ENCODE measurements at regions not wholly inside any gene's neighbourhood (a gene's known extent, or its start where the extent isn't known, plus 50 kb on each side); places are given as distances from the start of the nearest gene placed in this dataset.
"Not testable (repeated sequence)": the region's sequence is repeated elsewhere in the genome, so short reads cannot be mapped to it uniquely, and the experiment has no call there.

DNA sequence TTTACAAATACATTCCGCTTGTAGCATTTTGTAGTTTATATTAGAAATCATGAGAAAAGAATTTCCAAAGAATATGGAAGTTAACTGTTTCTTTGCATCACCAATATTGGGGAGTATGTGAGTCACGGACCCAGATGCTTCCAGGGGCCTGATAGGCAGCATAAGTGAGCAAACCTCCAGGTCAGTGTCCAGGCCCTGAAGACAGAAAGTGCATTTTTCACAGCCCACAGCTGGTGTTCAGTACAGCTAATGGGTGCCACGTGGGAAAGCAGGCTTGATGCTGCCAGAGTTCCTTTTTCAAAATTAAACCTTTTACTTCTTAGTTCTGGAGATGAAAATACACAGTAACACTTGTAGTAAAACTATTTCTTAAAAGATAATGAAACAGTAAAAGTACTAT, 454.4 kb upstream of the ACTBL2 start:
- H3K4me1 ChIP-seq (ENCODE audit: control insufficient read depth, low read depth, low read length): no peaks in the 10 kb centered on the region
- no peak overlapping the region for H3K9ac ChIP-seq (ENCODE audit: low read length)
- no peak overlapping the region for H3K4me3 ChIP-seq (ENCODE audit: low read length)
- H3K36me3 ChIP-seq (ENCODE audit: control insufficient read depth, low read depth, low read length): no peaks in the 10 kb centered on the region
- H3K27me3 ChIP-seq (ENCODE audit: control insufficient read depth, insufficient read depth, low read length): no peaks in the 10 kb centered on the region
- no peaks in the 10 kb centered on the region for H3K9me3 ChIP-seq (ENCODE audit: control insufficient read depth, low read depth, low read length)
- no peak overlapping the region for H3K27ac ChIP-seq (ENCODE audit: low read length)

- no peak overlapping the region for H3K4me3 ChIP-seq (ENCODE audit: low read length)
- H3K9ac ChIP-seq (ENCODE audit: low read length): no peak overlapping the region
- H3K27ac ChIP-seq (ENCODE audit: low read length): no peak overlapping the region
- no peaks in the 10 kb centered on the region for H3K4me1 ChIP-seq (ENCODE audit: control insufficient read depth, low read depth, low read length)
- H3K9me3 ChIP-seq (ENCODE audit: control insufficient read depth, low read depth, low read length): no peaks in the 10 kb centered on the region
- H3K27me3 ChIP-seq (ENCODE audit: control insufficient read depth, insufficient read depth, low read length): no peaks in the 10 kb centered on the region
- no peaks in the 10 kb centered on the region for H3K36me3 ChIP-seq (ENCODE audit: control insufficient read depth, low read depth, low read length)
Observed at GRCh38 chr5:57932761-57933160, 450.1 kb upstream of the ACTBL2 start.

- H3K4me1 ChIP-seq (ENCODE audit: control insufficient read depth, low read depth, low read length): no peaks in the 10 kb centered on the region
- H3K9me3 ChIP-seq (ENCODE audit: control insufficient read depth, low read depth, low read length): no peaks in the 10 kb centered on the region
- no peak overlapping the region for H3K4me3 ChIP-seq (ENCODE audit: low read length)
- no peaks in the 10 kb centered on the region for H3K36me3 ChIP-seq (ENCODE audit: control insufficient read depth, low read depth, low read length)
- no peaks in the 10 kb centered on the region for H3K27me3 ChIP-seq (ENCODE audit: control insufficient read depth, insufficient read depth, low read length)
- H3K9ac ChIP-seq (ENCODE audit: low read length): no peak overlapping the region
- no peak overlapping the region for H3K27ac ChIP-seq (ENCODE audit: low read length)
Observed at GRCh38 chr5:57931807-57932206, 449.2 kb upstream of the ACTBL2 start.

DNA sequence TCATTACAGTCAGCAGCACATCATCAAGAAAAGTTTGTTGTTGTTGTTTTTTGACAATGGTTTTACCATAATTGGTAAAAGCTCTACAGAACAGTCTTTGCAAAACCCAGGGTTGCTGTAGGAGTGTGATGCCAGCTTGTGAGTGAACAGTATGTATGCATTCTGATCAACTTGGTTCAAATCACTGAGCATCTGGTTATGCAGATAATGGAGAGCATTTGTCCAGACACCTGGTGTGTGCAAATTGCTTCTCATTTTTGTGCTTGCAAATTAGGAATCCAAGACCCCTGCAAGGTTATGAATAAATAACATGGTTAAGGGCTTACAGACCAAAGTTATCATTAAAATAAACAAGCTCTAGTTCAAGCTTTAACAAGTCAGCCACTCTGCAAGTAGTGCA, 448.7 kb upstream of the ACTBL2 start:
- no peak overlapping the region for H3K9ac ChIP-seq (ENCODE audit: low read length)
- H3K27me3 ChIP-seq (ENCODE audit: control insufficient read depth, insufficient read depth, low read length): no peaks in the 10 kb centered on the region
- H3K36me3 ChIP-seq (ENCODE audit: control insufficient read depth, low read depth, low read length): no peaks in the 10 kb centered on the region
- H3K4me3 ChIP-seq (ENCODE audit: low read length): no peak overlapping the region
- H3K4me1 ChIP-seq (ENCODE audit: control insufficient read depth, low read depth, low read length): no peaks in the 10 kb centered on the region
- H3K9me3 ChIP-seq (ENCODE audit: control insufficient read depth, low read depth, low read length): no peaks in the 10 kb centered on the region
- H3K27ac ChIP-seq (ENCODE audit: low read length): no peak overlapping the region

DNA sequence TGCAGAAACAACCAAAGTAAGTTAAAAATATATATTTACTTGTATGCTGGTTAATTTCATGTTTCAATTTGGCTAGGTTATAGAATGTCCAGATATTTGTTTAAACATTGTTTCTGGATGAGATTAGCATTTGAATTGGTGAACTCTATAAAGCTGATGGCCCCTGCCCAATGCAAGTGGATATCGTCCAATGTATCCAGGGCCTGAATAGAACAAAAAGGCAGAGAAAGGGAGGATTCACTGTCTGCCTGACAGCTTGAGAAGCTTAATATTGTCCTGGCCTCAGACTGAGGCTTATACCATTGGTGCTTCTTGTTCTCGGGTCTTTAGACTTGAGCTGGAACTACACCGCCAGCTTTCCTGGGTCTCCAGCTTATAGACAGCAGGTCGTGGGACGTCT, 446.7 kb upstream of the ACTBL2 start:
- Histone ChIP-seq H3K9me3 (ENCODE audit: control insufficient read depth, low read depth, low read length) (no peaks in the 10 kb centered on the region), H3K4me1 (ENCODE audit: control insufficient read depth, low read depth, low read length) (no peaks in the 10 kb centered on the region), H3K27ac (ENCODE audit: low read length) (no peak overlapping the region), H3K27me3 (ENCODE audit: control insufficient read depth, insufficient read depth, low read length) (no peaks in the 10 kb centered on the region), H3K9ac (ENCODE audit: low read length) (no peak overlapping the region), H3K4me3 (ENCODE audit: low read length) (no peak overlapping the region), H3K36me3 (ENCODE audit: control insufficient read depth, low read depth, low read length) (no peaks in the 10 kb centered on the region)

DNA sequence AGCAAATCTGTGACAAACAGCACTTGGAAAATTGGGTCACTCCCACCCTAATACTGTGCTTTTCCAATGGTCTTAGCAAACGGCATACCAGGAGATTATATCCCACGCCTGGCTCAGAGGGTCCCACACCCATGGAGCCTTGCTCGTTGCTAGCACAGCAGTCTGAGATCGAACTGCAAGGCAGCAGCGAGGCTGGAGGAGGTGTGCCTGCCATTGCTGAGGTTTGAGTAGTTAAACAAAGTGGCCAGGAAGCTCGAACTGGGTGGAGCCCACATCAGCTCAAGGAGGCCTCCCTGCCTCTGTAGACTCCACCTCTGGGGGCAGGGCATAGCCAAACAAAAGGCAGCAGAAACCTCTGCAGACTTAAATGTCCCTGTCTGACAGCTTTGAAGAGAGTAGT, 440.5 kb upstream of the ACTBL2 start:
- H3K4me1 ChIP-seq (ENCODE audit: control insufficient read depth, low read depth, low read length); H3K9me3 ChIP-seq (ENCODE audit: control insufficient read depth, low read depth, low read length); H3K36me3 ChIP-seq (ENCODE audit: control insufficient read depth, low read depth, low read length); H3K27ac ChIP-seq (ENCODE audit: low read length); H3K27me3 ChIP-seq (ENCODE audit: control insufficient read depth, insufficient read depth, low read length); H3K4me3 ChIP-seq (ENCODE audit: low read length); H3K9ac ChIP-seq (ENCODE audit: low read length): not testable (repeated sequence)

GRCh38 chr5:57917004-57917403, 434.4 kb upstream of the ACTBL2 start:
- Histone ChIP-seq H3K9me3 (ENCODE audit: control insufficient read depth, low read depth, low read length) (peaks cover 3% of the 10 kb centered on the region), H3K27ac (ENCODE audit: low read length) (no peak overlapping the region), H3K27me3 (ENCODE audit: control insufficient read depth, insufficient read depth, low read length) (no peaks in the 10 kb centered on the region), H3K9ac (ENCODE audit: low read length) (no peak overlapping the region), H3K4me3 (ENCODE audit: low read length) (no peak overlapping the region), H3K4me1 (ENCODE audit: control insufficient read depth, low read depth, low read length) (no peaks in the 10 kb centered on the region), H3K36me3 (ENCODE audit: control insufficient read depth, low read depth, low read length) (no peaks in the 10 kb centered on the region)

DNA sequence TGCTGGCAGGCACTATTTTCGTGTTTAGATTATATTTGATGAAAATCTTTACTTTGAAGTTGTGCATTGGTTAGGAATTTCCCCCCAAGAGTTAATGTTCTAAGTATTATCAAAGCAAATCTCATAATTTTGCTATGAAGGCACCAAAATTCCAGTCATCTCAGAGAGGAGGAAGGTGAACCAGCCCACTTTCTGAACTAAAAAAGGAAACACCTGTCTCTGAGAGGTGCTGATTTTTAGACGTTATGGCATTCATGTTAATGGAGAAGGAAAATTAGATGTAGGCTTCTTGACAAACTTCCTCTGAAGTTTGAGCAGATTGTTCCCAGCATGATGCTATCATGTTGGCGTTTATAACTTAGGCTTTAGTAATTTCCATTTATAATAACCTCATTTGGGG, 432.9 kb upstream of the ACTBL2 start:
- Histone ChIP-seq H3K27me3 (ENCODE audit: control insufficient read depth, insufficient read depth, low read length) (no peaks in the 10 kb centered on the region), H3K9ac (ENCODE audit: low read length) (no peak overlapping the region), H3K4me1 (ENCODE audit: control insufficient read depth, low read depth, low read length) (no peaks in the 10 kb centered on the region), H3K27ac (ENCODE audit: low read length) (no peak overlapping the region), H3K4me3 (ENCODE audit: low read length) (no peak overlapping the region), H3K36me3 (ENCODE audit: control insufficient read depth, low read depth, low read length) (no peaks in the 10 kb centered on the region), H3K9me3 (ENCODE audit: control insufficient read depth, low read depth, low read length) (peaks cover 3% of the 10 kb centered on the region)

DNA sequence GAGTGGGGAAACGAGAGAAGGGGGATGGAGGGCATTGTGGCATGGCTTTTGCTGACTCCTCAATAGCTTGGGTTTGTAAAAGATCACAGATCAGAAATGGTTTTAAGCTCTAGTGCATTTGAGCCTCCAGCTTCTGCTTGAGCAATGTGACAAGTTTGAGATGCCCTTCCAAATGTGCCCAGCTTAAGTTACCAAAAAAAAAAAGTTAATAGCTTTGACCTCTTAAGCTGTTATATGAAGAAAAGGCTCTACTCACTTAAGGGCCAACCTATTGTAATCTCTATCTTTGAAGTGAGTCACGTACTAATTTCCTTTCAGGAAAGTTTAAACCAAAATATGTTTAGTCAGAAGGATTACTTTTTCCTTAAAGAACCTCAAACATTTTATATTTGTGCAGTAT, 428.8 kb upstream of the ACTBL2 start:
- no peaks in the 10 kb centered on the region for H3K4me1 ChIP-seq (ENCODE audit: control insufficient read depth, low read depth, low read length)
- no peaks in the 10 kb centered on the region for H3K9me3 ChIP-seq (ENCODE audit: control insufficient read depth, low read depth, low read length)
- H3K27ac ChIP-seq (ENCODE audit: low read length): no peak overlapping the region
- no peak overlapping the region for H3K4me3 ChIP-seq (ENCODE audit: low read length)
- H3K27me3 ChIP-seq (ENCODE audit: control insufficient read depth, insufficient read depth, low read length): no peaks in the 10 kb centered on the region
- H3K9ac ChIP-seq (ENCODE audit: low read length): no peak overlapping the region
- no peaks in the 10 kb centered on the region for H3K36me3 ChIP-seq (ENCODE audit: control insufficient read depth, low read depth, low read length)

- Histone ChIP-seq H3K27me3 (ENCODE audit: control insufficient read depth, insufficient read depth, low read length) (no peaks in the 10 kb centered on the region), H3K4me3 (ENCODE audit: low read length) (no peak overlapping the region), H3K9me3 (ENCODE audit: control insufficient read depth, low read depth, low read length) (no peaks in the 10 kb centered on the region), H3K4me1 (ENCODE audit: control insufficient read depth, low read depth, low read length) (no peaks in the 10 kb centered on the region), H3K36me3 (ENCODE audit: control insufficient read depth, low read depth, low read length) (no peaks in the 10 kb centered on the region), H3K27ac (ENCODE audit: low read length) (no peak overlapping the region), H3K9ac (ENCODE audit: low read length) (no peak overlapping the region)
Observed at GRCh38 chr5:57906671-57907070, 424.1 kb upstream of the ACTBL2 start.

DNA sequence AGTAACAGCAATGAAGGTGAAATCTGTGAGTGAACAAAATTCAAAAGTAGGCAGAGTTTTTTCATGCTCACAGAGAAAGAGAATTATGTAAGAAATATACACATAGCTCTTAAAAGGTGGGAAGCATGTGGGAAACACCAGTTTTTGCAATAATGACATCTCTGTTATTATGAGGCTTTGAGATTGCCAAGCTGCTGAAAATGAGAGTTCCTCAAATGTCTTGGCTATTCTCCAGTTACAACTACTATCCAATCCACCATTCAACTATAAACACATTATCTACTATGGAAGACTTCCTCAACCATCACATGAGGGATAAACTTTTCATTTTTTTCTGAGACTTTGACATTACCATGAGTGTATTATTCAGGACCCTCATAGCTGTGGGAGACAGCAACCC, 420.8 kb upstream of the ACTBL2 start:
- no peak overlapping the region for H3K9ac ChIP-seq (ENCODE audit: low read length)
- H3K27me3 ChIP-seq (ENCODE audit: control insufficient read depth, insufficient read depth, low read length): no peaks in the 10 kb centered on the region
- no peak overlapping the region for H3K27ac ChIP-seq (ENCODE audit: low read length)
- no peaks in the 10 kb centered on the region for H3K9me3 ChIP-seq (ENCODE audit: control insufficient read depth, low read depth, low read length)
- no peaks in the 10 kb centered on the region for H3K4me1 ChIP-seq (ENCODE audit: control insufficient read depth, low read depth, low read length)
- no peaks in the 10 kb centered on the region for H3K36me3 ChIP-seq (ENCODE audit: control insufficient read depth, low read depth, low read length)
- H3K4me3 ChIP-seq (ENCODE audit: low read length): no peak overlapping the region

DNA sequence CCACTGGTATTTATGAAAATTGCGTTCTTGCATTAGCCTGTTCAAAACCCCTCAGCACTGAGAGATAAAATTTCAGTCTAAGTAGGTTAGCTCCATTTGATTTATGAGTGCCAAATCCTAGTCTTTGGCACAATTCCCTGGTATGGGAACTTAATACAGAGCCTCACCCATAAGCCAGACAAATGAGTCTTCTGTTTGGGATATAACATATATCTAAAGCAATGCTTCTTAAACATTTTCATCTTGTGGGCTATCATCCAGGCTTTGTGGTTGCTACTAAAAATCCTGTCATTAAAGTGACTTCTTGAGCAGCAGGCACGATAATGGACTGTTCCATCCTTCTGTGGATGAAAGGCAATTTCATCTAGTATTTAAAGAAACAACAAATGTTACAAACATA, 419.5 kb upstream of the ACTBL2 start:
- no peak overlapping the region for H3K27ac ChIP-seq (ENCODE audit: low read length)
- no peak overlapping the region for H3K4me3 ChIP-seq (ENCODE audit: low read length)
- H3K9ac ChIP-seq (ENCODE audit: low read length): no peak overlapping the region
- H3K27me3 ChIP-seq (ENCODE audit: control insufficient read depth, insufficient read depth, low read length): no peaks in the 10 kb centered on the region
- no peaks in the 10 kb centered on the region for H3K4me1 ChIP-seq (ENCODE audit: control insufficient read depth, low read depth, low read length)
- H3K9me3 ChIP-seq (ENCODE audit: control insufficient read depth, low read depth, low read length): no peaks in the 10 kb centered on the region
- no peaks in the 10 kb centered on the region for H3K36me3 ChIP-seq (ENCODE audit: control insufficient read depth, low read depth, low read length)
